ENCODE measurements at regions not wholly inside any gene's neighbourhood (a gene's known extent, or its start where the extent isn't known, plus 50 kb on each side); places are given as distances from the start of the nearest gene placed in this dataset.

DNA sequence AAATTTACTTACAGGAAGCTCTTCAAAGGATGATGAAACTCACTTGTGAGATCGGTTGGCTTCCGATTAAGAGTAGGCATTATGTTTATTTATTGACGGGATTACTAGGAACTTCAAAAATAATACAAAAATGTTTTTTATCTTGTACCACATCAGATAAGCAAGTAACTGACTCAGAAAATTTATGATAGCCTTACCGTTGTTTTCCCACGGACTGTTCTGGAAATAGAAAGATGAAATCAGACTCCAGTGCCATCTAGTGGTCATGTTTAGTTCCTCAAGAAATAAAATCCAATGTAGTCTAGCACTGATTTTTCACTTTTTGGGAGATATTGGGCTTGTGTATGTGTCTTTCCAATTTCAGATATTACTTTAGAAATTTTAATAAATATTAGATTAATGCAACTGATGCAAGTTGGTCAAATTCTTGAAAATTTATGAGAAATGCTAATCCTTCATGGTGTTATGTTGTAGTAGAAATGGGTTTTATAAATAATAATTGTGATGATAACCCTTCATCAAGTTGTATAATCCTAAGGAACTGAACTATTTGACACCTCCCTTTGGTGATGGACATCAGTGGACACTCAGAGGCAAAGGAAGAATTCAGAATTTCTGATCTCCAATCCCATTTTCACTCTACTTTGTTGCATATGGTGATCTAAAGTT, 168.8 kb downstream of the TMEM26 start:
- no peak overlapping the region for H3K27ac ChIP-seq
- peak; percentile 15 for DNase-seq (ENCODE audit: low spot score)
- ChIA-PET POLR2A (ENCODE audit: low non-redundant PET) (no interaction called here), CTCF (interaction anchor here (0.6 to 0.7 kb wide), 4 partner anchors 8 to 489 kb away, joined by 3 to 4 read pairs (median 3); no protein-coding TSS in a partner anchor)
- TF ChIP-seq, protein P1, sequence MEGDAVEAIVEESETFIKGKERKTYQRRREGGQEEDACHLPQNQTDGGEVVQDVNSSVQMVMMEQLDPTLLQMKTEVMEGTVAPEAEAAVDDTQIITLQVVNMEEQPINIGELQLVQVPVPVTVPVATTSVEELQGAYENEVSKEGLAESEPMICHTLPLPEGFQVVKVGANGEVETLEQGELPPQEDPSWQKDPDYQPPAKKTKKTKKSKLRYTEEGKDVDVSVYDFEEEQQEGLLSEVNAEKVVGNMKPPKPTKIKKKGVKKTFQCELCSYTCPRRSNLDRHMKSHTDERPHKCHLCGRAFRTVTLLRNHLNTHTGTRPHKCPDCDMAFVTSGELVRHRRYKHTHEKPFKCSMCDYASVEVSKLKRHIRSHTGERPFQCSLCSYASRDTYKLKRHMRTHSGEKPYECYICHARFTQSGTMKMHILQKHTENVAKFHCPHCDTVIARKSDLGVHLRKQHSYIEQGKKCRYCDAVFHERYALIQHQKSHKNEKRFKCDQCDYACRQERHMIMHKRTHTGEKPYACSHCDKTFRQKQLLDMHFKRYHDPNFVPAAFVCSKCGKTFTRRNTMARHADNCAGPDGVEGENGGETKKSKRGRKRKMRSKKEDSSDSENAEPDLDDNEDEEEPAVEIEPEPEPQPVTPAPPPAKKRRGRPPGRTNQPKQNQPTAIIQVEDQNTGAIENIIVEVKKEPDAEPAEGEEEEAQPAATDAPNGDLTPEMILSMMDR (conservative IDR thresholded peaks at IDR 0.05; ENCODE audit: low read depth): peak; percentile 81

DNA sequence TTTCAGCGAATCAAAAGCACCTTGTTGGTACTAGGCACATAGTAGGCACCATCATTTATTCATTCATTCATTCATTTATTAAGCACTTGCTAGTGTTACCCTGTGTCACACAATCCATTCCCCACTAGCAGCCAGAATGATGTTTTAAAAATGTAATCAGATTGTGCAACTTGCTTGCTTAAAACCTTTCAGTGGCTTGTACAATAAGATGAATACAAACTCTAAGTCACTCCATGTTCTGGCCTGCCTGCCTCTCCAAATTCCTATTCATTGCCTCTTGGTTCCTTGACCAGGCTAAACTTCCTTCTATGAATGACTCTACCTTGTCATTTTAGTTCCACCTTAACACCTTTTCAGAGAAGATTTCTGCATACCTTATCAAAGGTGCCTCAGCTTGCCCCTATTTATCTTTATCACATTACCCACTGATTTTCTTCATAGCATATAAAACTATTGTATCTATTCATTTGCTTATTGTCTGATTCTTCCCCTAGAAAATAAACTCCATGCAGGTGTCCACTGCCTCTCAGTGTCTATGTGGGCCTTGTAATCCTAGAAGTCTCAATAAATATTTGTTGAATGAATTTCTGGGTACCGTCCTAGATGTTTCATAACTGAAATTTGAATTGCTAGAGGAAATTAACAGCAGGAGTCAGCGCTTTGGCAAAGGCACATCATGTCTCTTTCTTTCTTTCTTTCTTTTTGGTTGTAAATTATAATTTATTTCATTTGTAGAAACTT, 169.5 kb downstream of the TMEM26 start:
- H3K27ac ChIP-seq: no peak overlapping the region
- no peak for DNase-seq (ENCODE audit: low spot score)
- ChIA-PET POLR2A (ENCODE audit: low non-redundant PET) (no interaction called here), CTCF (interaction anchor here (0.6 to 0.8 kb wide), 5 partner anchors 8 to 488 kb away, joined by 3 to 4 read pairs (median 3); no protein-coding TSS in a partner anchor)
- TF ChIP-seq, protein P1 (conservative IDR thresholded peaks at IDR 0.05; ENCODE audit: low read depth): no peak

DNA sequence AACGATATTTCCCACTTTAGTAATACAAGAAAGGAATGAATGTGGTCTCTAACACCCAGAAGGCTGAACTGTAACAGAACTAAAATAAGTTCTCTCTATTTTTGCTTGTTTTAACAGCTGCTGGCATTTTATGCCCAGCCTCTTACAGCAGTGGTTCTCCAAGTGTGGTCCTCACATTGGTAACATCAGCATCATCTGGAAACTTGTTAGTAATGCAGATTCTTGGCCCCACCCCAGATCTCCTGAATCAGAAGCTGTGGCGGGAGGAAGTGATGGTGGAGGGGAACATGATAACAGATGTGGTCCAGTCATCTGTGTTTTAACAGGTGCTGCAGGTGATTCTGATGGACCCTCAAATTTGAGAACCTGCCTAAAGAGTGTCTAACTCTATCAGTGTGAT, 170.1 kb downstream of the TMEM26 start:
- no peak for DNase-seq (ENCODE audit: low spot score)
- TF ChIP-seq, protein P1 (conservative IDR thresholded peaks at IDR 0.05; ENCODE audit: low read depth): no peak
- ChIA-PET CTCF (interaction anchor here (0.7 to 0.8 kb wide), 2 partner anchors 275 to 325 kb away, joined by 3 read pairs; no protein-coding TSS in a partner anchor), POLR2A (ENCODE audit: low non-redundant PET) (no interaction called here)
- no peak overlapping the region for H3K27ac ChIP-seq

- DNase-seq (ENCODE audit: low spot score): peak; percentile 1
- POLR2A ChIA-PET (ENCODE audit: low non-redundant PET): no interaction called here
- CTCF ChIA-PET: no interaction called here
- no peak overlapping the region for H3K27ac ChIP-seq
- TF ChIP-seq, protein P1 (conservative IDR thresholded peaks at IDR 0.05; ENCODE audit: low read depth): no peak
Measured at GRCh38 chr10:61280303-61280702, 172.9 kb downstream of the TMEM26 start.

DNA sequence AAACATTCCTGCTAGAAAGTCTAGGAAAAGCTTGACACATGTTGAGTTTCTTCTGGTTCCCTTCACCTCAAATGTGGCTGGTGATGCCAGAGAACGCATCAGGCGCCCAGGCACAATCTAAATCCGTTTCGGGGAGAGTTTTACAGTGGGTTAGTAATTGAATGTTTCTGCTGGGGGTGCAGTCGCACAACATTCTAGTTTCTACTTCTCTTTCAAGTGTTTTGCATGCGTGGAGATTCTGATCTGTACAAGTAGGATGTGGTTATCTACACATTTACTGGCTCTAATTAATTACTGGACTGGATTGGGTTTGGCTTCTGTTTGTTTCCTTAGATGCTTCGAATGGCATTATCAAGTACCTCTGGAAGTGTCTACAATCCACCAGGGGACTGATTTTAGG, 173.8 kb downstream of the TMEM26 start:
- ChIA-PET POLR2A (ENCODE audit: low non-redundant PET) (no interaction called here), CTCF (no interaction called here)
- no peak for DNase-seq (ENCODE audit: low spot score)
- TF ChIP-seq, protein P1 (conservative IDR thresholded peaks at IDR 0.05; ENCODE audit: low read depth): no peak
- H3K27ac ChIP-seq: no peak overlapping the region

- DNase-seq (ENCODE audit: low spot score): no peak
- POLR2A ChIA-PET (ENCODE audit: low non-redundant PET): no interaction called here
- TF ChIP-seq, protein P1 (conservative IDR thresholded peaks at IDR 0.05; ENCODE audit: low read depth): no peak
- CTCF ChIA-PET: no interaction called here
- no peak overlapping the region for H3K27ac ChIP-seq
Measured at GRCh38 chr10:61278556-61278955, 174.6 kb downstream of the TMEM26 start.

Data from RWPE1 (cell line).